CD4-positive, alpha-beta T cell treated with Interleukin-4 for 1 hour (primary cell): ENCODE measurements at regions not wholly inside any gene's neighbourhood (a gene's known extent, or its start where the extent isn't known, plus 50 kb on each side); places are given as distances from the start of the nearest gene placed in this dataset.

Source experiments
- DNase-seq, 2 donors: peaks; one replicate each; pipeline ENCODE4 v3.0.0-alpha.2; 2020 to 2022

DNA sequence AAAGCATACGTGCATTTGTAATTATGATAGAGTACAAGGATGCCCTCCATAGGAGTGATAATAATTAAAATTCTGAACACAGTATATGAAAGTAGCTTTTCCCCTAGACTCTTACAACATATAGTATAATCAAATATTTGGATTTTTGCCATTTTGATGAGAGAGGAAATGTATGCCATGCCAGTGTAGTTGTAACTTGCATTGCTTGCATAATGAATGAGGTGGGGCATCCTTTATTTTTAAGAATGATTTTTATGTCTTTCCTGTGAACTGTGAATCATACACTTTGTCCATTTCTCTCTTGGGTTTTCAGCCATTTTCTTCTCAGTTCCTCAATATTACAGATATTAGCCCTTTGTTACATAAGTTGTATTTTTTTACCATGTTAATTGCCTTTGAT, 197.5 kb downstream of the SCG2 start:
- DNase-seq: no peak

GRCh38 chr2:223414646-223415045, 187.5 kb downstream of the SCG2 start:
- no peak for DNase-seq

- DNase-seq: no peak
These were observed 187.1 kb downstream of the SCG2 start for GRCh38 chr2:223415071-223415470.

DNA sequence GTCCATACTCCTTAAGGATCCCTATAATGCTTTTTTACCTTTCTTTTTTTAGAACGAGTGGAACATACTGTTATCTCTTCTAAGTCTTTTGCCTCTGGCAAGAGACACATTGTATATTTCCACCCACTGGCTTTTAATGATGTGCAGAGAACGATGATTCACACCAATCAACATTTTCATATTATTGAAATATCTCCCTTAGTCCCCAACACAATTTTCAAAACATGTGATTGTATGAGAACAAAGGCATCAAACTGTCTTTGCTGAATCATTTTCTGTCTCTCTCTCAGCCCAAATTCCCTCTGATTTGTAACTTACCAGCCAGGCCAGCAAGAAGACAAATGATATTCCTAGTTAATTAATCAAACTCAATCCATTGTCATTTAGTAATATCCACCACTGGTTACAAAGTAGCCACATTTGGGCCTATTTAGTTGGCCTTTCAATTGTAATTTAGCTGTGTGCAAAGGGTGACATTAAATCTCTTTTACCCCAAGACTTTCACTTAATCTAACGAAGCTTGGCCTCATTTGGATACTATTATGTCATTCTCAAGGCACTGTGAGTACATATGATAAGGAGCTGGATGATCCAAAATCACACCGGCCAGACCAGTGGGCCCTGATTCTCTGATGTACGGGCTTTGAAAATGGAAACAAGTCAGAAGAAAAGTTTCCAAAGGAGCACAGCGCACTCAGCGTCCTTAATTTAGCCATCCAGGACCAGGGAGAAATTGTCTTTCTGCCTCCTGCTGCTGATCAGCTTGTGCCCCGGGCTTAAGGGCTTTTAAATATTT, 185.1 kb downstream of the SCG2 start:
- DNase-seq: no peak

GRCh38 chr2:223418131-223418530, 184.0 kb downstream of the SCG2 start:
- DNase-seq: no peak

GRCh38 chr2:223418604-223419199, 183.5 kb downstream of the SCG2 start:
- no peak for DNase-seq

GRCh38 chr2:223420048-223420447, 182.1 kb downstream of the SCG2 start:
- no peak for DNase-seq

- DNase-seq: no peak
These were observed 170.7 kb downstream of the SCG2 start for GRCh38 chr2:223431479-223431878.

- no peak for DNase-seq
These were observed 168.7 kb downstream of the SCG2 start for GRCh38 chr2:223433461-223433860.

DNA sequence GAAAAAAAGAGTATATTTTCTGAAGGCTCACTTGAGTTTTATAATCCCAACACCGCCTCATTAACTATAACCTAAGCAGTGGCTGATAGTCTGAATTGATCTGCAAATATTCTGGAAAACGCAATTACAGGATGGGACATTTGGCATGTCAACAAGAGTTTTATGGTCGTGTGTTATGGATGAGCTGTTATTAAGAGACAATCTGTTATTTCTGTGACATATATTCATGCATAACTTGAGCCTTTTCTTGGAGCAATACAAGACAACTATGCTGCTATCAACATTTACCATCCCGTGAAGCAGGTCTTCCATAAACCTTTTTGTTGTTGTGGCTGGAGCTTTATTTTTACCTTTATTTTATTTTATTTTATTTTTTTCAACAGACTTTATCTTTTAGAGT, 164.4 kb downstream of the SCG2 start:
- no peak for DNase-seq

GRCh38 chr2:223439184-223439583, 163.0 kb downstream of the SCG2 start:
- DNase-seq: no peak

- no peak for DNase-seq
These were observed 162.4 kb downstream of the SCG2 start for GRCh38 chr2:223439786-223440185.

- no peak for DNase-seq
These were observed 159.3 kb downstream of the SCG2 start for GRCh38 chr2:223442847-223443246.

GRCh38 chr2:223450246-223450645, 151.9 kb downstream of the SCG2 start:
- DNase-seq: no peak

- DNase-seq: no peak
These were observed 144.9 kb downstream of the SCG2 start for GRCh38 chr2:223457301-223457700.

GRCh38 chr2:223459328-223459939, 142.7 kb downstream of the SCG2 start:
- DNase-seq: no peak

GRCh38 chr2:223460209-223460608, 142.0 kb downstream of the SCG2 start:
- DNase-seq: no peak

DNA sequence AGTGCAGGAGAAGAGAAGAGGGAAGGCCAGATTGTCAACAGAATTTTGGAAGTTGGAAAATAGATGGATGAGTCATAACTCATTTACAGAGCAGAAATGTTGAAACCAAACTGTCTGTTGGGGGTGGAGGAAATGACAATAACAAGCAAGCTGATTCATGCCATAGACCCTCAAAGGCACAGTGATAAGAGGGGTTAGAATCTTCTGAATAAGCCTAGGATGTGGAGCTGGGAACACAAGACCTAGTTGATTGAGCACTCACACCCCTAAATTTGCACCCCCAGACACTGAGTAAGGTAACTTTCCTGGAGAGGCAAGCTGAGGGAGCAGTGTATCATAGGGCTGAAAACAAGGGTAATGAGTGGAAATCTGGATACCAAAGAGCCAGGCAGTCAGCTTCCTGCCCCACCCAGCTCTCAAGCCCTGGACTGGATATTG, 141.4 kb downstream of the SCG2 start:
- no peak for DNase-seq

- no peak for DNase-seq
These were observed 138.1 kb downstream of the SCG2 start for GRCh38 chr2:223464071-223464470.

GRCh38 chr2:223465793-223466192, 136.4 kb downstream of the SCG2 start:
- DNase-seq: peak in 1 of 2 donors; percentile 69

DNA sequence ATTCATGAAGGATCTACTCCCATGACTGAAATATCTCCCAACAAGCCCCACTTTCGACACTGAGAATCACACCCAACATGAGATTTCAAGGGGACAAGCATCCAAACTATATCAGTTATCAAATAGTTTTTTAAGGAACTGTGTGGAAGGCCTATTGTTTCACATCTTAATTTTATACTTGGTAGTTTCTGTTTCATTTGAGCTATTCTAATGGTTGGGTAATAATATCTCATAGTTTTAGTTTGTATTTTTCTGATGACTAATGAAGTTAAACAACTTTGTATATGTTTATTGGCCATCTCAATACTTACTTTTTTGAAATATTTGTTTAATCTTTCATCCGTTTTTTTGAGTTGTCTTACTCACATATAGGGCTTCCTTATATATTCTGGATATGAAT, 135.0 kb downstream of the SCG2 start:
- DNase-seq: no peak

DNA sequence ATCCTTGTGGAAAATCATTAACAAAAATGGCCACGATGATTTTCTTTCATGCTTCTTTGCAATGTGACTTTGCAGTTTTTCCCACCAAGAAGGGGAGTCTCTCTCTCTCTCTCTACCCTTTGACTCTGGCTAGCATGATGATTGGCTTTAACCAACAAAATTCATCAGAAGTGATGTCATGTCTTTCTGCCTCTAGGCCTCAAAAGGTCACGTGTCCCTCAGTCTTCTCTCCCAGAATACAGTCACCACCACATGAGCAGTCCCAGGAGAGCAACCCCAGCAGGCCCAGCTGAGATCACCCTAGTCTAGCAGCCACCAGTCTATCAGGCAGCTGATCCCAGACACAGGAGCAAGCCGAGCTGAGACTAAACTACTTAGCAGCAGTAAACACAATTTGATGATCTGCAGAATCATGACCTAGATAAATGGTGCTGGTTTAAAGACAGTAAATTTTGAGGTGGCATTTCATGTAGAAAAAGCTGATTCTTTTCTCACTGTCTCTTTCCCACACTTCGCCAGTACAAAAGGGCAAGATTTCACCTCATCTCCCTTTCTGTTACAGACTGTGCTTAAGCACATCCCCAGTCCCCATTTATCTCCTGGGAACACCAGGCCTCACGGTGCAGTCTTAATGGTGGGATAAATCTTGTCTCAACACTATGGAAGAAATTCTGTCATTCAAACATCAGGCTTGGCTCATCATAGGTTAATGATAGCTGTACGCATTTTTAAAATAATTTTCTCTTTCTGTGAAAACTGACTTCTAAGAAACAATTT, 132.7 kb downstream of the SCG2 start:
- DNase-seq: no peak

GRCh38 chr2:223470602-223471001, 131.6 kb downstream of the SCG2 start:
- DNase-seq: no peak
